ENCODE measurements at regions not wholly inside any gene's neighbourhood (a gene's known extent, or its start where the extent isn't known, plus 50 kb on each side); places are given as distances from the start of the nearest gene placed in this dataset.
A peak's percentile ranks its signal among the peaks of the same experiment; 100 is the strongest.

GRCh38 chr6:4580361-4580760 is 195.8 kb upstream of the CDYL start:
- Histone ChIP-seq H4K8ac (ENCODE audit: low read depth, low read length) (no peak overlapping the region), H3K14ac (ENCODE audit: low read length) (no peak overlapping the region), H3K79me1 (ENCODE audit: low read length) (peaks cover 20% of the 10 kb centered on the region), H2AK5ac (ENCODE audit: low read length) (no peak overlapping the region), H3K4me1 (ENCODE audit: control insufficient read depth in 1 of 2, insufficient read depth in 2 of 2, low read length in 2 of 2) (peaks cover 10 to 19% of the 10 kb centered on the region in 2 experiments), H3K9me3 (ENCODE audit: insufficient read depth, low read depth, low read length) (no peaks in the 10 kb centered on the region), H3K4me3 (ENCODE audit: low read depth, low read length) (no peak overlapping the region), H3K18ac (ENCODE audit: low read length) (no peak overlapping the region), H3K36me3 (ENCODE audit: control insufficient read depth in 1 of 2, insufficient read depth in 2 of 2, low read length in 2 of 2) (no peaks in the 10 kb centered on the region), H3K27me3 (ENCODE audit: insufficient read depth, low read length) (no peaks in the 10 kb centered on the region), H2BK120ac (ENCODE audit: insufficient read depth, low read length, poor library complexity) (no peak overlapping the region), H3K4me2 (ENCODE audit: low read length) (no peak overlapping the region), H3K23ac (ENCODE audit: low read length) (no peak overlapping the region), H3K9ac (ENCODE audit: low read length) (no peak overlapping the region), H2AFZ (ENCODE audit: insufficient read depth, low read length, poor library complexity) (no peak overlapping the region), H3K79me2 (ENCODE audit: control insufficient read depth, insufficient read depth, low read length, poor library complexity) (peaks cover 2% of the 10 kb centered on the region), H2BK12ac (ENCODE audit: low read length) (no peak overlapping the region), H3K4ac (ENCODE audit: low read depth, low read length) (no peak overlapping the region), H4K91ac (ENCODE audit: low read depth, low read length) (no peak overlapping the region), H2BK5ac (ENCODE audit: low read depth, low read length, poor library complexity) (no peak overlapping the region), H4K12ac (ENCODE audit: low read depth, low read length) (no peak overlapping the region), H3K27ac (ENCODE audit: low read depth, low read length) (no peak overlapping the region)
- no CpG with 5 or more reads among the region's 1 CpG for WGBS (ENCODE audit: extremely low coverage, insufficient coverage, insufficient read length)
- DNase-seq: peak; percentile 88 to 96

- H3K23ac ChIP-seq (ENCODE audit: low read length): no peak overlapping the region
- H3K36me3 ChIP-seq (ENCODE audit: control insufficient read depth in 1 of 2, insufficient read depth in 2 of 2, low read length in 2 of 2): no peaks in the 10 kb centered on the region
- H3K4me1 ChIP-seq (ENCODE audit: control insufficient read depth in 1 of 2, insufficient read depth in 2 of 2, low read length in 2 of 2): peaks cover 8 to 9% of the 10 kb centered on the region in 2 experiments
- H2BK5ac ChIP-seq (ENCODE audit: low read depth, low read length, poor library complexity): no peak overlapping the region
- peak in 1 of 2 donors; percentile 32 for DNase-seq
- H3K9ac ChIP-seq (ENCODE audit: low read length): no peak overlapping the region
- no peak overlapping the region for H3K27ac ChIP-seq (ENCODE audit: low read depth, low read length)
- no peak overlapping the region for H4K91ac ChIP-seq (ENCODE audit: low read depth, low read length)
- H3K14ac ChIP-seq (ENCODE audit: low read length): no peak overlapping the region
- no peaks in the 10 kb centered on the region for H3K9me3 ChIP-seq (ENCODE audit: insufficient read depth, low read depth, low read length)
- H3K27me3 ChIP-seq (ENCODE audit: insufficient read depth, low read length): no peaks in the 10 kb centered on the region
- peaks cover 2% of the 10 kb centered on the region for H3K79me2 ChIP-seq (ENCODE audit: control insufficient read depth, insufficient read depth, low read length, poor library complexity)
- H3K4ac ChIP-seq (ENCODE audit: low read depth, low read length): no peak overlapping the region
- H4K12ac ChIP-seq (ENCODE audit: low read depth, low read length): no peak overlapping the region
- no peak overlapping the region for H4K8ac ChIP-seq (ENCODE audit: low read depth, low read length)
- peaks cover 9% of the 10 kb centered on the region for H3K79me1 ChIP-seq (ENCODE audit: low read length)
- no CpG with 5 or more reads among the region's 2 CpGs for WGBS (ENCODE audit: extremely low coverage, insufficient coverage, insufficient read length)
- H2BK120ac ChIP-seq (ENCODE audit: insufficient read depth, low read length, poor library complexity): no peak overlapping the region
- H2BK12ac ChIP-seq (ENCODE audit: low read length): no peak overlapping the region
- no peak overlapping the region for H3K4me2 ChIP-seq (ENCODE audit: low read length)
- H2AFZ ChIP-seq (ENCODE audit: insufficient read depth, low read length, poor library complexity): no peak overlapping the region
- no peak overlapping the region for H3K4me3 ChIP-seq (ENCODE audit: low read depth, low read length)
- no peak overlapping the region for H2AK5ac ChIP-seq (ENCODE audit: low read length)
- no peak overlapping the region for H3K18ac ChIP-seq (ENCODE audit: low read length)
Observed at GRCh38 chr6:4577406-4577805, 198.8 kb upstream of the CDYL start.

- 100% methylated on average over 1 of the region's 5 CpGs for WGBS (ENCODE audit: extremely low coverage, insufficient coverage, insufficient read length)
- Histone ChIP-seq H3K79me1 (ENCODE audit: low read length) (peaks cover 4% of the 10 kb centered on the region), H3K9me3 (ENCODE audit: insufficient read depth, low read depth, low read length) (no peaks in the 10 kb centered on the region), H2BK5ac (ENCODE audit: low read depth, low read length, poor library complexity) (no peak overlapping the region), H3K27ac (ENCODE audit: low read depth, low read length) (no peak overlapping the region), H4K91ac (ENCODE audit: low read depth, low read length) (no peak overlapping the region), H3K27me3 (ENCODE audit: insufficient read depth, low read length) (no peaks in the 10 kb centered on the region), H2BK12ac (ENCODE audit: low read length) (no peak overlapping the region), H3K23ac (ENCODE audit: low read length) (no peak overlapping the region), H4K12ac (ENCODE audit: low read depth, low read length) (no peak overlapping the region), H2BK120ac (ENCODE audit: insufficient read depth, low read length, poor library complexity) (no peak overlapping the region), H3K18ac (ENCODE audit: low read length) (no peak overlapping the region), H3K4me2 (ENCODE audit: low read length) (no peak overlapping the region), H3K9ac (ENCODE audit: low read length) (no peak overlapping the region), H3K36me3 (ENCODE audit: control insufficient read depth in 1 of 2, insufficient read depth in 2 of 2, low read length in 2 of 2) (no peaks in the 10 kb centered on the region), H3K14ac (ENCODE audit: low read length) (no peak overlapping the region), H2AFZ (ENCODE audit: insufficient read depth, low read length, poor library complexity) (no peak overlapping the region), H3K4me1 (ENCODE audit: control insufficient read depth in 1 of 2, insufficient read depth in 2 of 2, low read length in 2 of 2) (no peaks in the 10 kb centered on the region), H2AK5ac (ENCODE audit: low read length) (no peak overlapping the region), H3K4me3 (ENCODE audit: low read depth, low read length) (no peak overlapping the region), H3K4ac (ENCODE audit: low read depth, low read length) (no peak overlapping the region), H3K79me2 (ENCODE audit: control insufficient read depth, insufficient read depth, low read length, poor library complexity) (no peaks in the 10 kb centered on the region), H4K8ac (ENCODE audit: low read depth, low read length) (no peak overlapping the region)
- DNase-seq: no peak
Observed at GRCh38 chr6:4575714-4576113, 200.5 kb upstream of the CDYL start.

GRCh38 chr6:4574007-4574406 is 202.2 kb upstream of the CDYL start:
- Histone ChIP-seq H2AK5ac (ENCODE audit: low read length) (no peak overlapping the region), H3K79me1 (ENCODE audit: low read length) (peaks cover 2% of the 10 kb centered on the region), H3K36me3 (ENCODE audit: control insufficient read depth in 1 of 2, insufficient read depth in 2 of 2, low read length in 2 of 2) (no peaks in the 10 kb centered on the region), H3K23ac (ENCODE audit: low read length) (no peak overlapping the region), H4K91ac (ENCODE audit: low read depth, low read length) (no peak overlapping the region), H3K79me2 (ENCODE audit: control insufficient read depth, insufficient read depth, low read length, poor library complexity) (no peaks in the 10 kb centered on the region), H3K27me3 (ENCODE audit: insufficient read depth, low read length) (no peaks in the 10 kb centered on the region), H3K27ac (ENCODE audit: low read depth, low read length) (no peak overlapping the region), H4K12ac (ENCODE audit: low read depth, low read length) (no peak overlapping the region), H2AFZ (ENCODE audit: insufficient read depth, low read length, poor library complexity) (no peak overlapping the region), H2BK5ac (ENCODE audit: low read depth, low read length, poor library complexity) (no peak overlapping the region), H3K9ac (ENCODE audit: low read length) (no peak overlapping the region), H2BK12ac (ENCODE audit: low read length) (no peak overlapping the region), H3K4me2 (ENCODE audit: low read length) (no peak overlapping the region), H3K14ac (ENCODE audit: low read length) (no peak overlapping the region), H3K9me3 (ENCODE audit: insufficient read depth, low read depth, low read length) (no peaks in the 10 kb centered on the region), H3K4ac (ENCODE audit: low read depth, low read length) (no peak overlapping the region), H3K18ac (ENCODE audit: low read length) (no peak overlapping the region), H3K4me3 (ENCODE audit: low read depth, low read length) (no peak overlapping the region), H4K8ac (ENCODE audit: low read depth, low read length) (no peak overlapping the region), H2BK120ac (ENCODE audit: insufficient read depth, low read length, poor library complexity) (no peak overlapping the region), H3K4me1 (ENCODE audit: control insufficient read depth in 1 of 2, insufficient read depth in 2 of 2, low read length in 2 of 2) (no peaks in the 10 kb centered on the region)
- DNase-seq: no peak
- no CpG with 5 or more reads among the region's 2 CpGs for WGBS (ENCODE audit: extremely low coverage, insufficient coverage, insufficient read length)
